ENCODE measurements at regions not wholly inside any gene's neighbourhood (a gene's known extent, or its start where the extent isn't known, plus 50 kb on each side); places are given as distances from the start of the nearest gene placed in this dataset.

DNA sequence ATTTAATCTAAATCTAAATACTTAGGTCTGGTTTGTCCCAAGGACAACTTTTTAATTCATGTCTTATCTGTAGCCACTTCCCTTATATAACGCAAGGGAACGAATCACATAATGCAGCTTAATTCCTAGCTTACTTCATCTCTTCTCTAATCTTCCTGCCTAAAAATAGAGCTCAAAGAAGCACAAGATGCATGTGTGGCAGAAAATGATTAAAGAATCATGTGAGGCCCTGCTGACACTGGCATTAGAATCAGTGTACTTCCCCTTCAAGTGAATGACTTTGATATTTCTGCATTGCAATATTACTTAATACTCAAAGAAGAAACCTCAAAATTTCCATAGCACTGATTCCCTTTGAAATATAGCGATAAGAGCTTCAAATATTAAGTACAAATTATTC, 317.9 kb upstream of the FTMT start (continued):
- no peak for TF ChIP-seq EP300 (IDR thresholded peaks at IDR 0.05; ENCODE audit: low read depth in 2 of 2, low read length in 2 of 2)
- no peak for TF ChIP-seq EP300 (CRISPR knock-in tag; IDR thresholded peaks at IDR 0.05; ENCODE audit: borderline replicate concordance)
- TF ChIP-seq REXO4 (CRISPR knock-in tag; IDR thresholded peaks at IDR 0.05; ENCODE audit: borderline replicate concordance) = no peak
- no peak for TF ChIP-seq ZNF782 (CRISPR knock-in tag; IDR thresholded peaks at IDR 0.05; ENCODE audit: borderline replicate concordance)
- TF ChIP-seq ZBTB38 (CRISPR knock-in tag; IDR thresholded peaks at IDR 0.05) = no peak
- no peak for TF ChIP-seq SYNCRIP (IDR thresholded peaks at IDR 0.05; ENCODE audit: insufficient read depth, low read depth, low read length)
- TF ChIP-seq NAIF1 (CRISPR knock-in tag; IDR thresholded peaks at IDR 0.05; ENCODE audit: borderline replicate concordance) = no peak
- TF ChIP-seq TEAD2 (CRISPR knock-in tag; IDR thresholded peaks at IDR 0.05) = no peak
- no peak for TF ChIP-seq KLF15 (CRISPR knock-in tag; IDR thresholded peaks at IDR 0.05; ENCODE audit: borderline replicate concordance)
- TF ChIP-seq THRA (CRISPR knock-in tag; IDR thresholded peaks at IDR 0.05; ENCODE audit: borderline replicate concordance) = no peak
- TF ChIP-seq ZNF792 (CRISPR knock-in tag; IDR thresholded peaks at IDR 0.05) = no peak
- TF ChIP-seq, protein P1, sequence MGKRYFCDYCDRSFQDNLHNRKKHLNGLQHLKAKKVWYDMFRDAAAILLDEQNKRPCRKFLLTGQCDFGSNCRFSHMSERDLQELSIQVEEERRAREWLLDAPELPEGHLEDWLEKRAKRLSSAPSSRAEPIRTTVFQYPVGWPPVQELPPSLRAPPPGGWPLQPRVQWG (CRISPR knock-in tag; IDR thresholded peaks at IDR 0.05; ENCODE audit: borderline replicate concordance, low read depth) = no peak

DNA sequence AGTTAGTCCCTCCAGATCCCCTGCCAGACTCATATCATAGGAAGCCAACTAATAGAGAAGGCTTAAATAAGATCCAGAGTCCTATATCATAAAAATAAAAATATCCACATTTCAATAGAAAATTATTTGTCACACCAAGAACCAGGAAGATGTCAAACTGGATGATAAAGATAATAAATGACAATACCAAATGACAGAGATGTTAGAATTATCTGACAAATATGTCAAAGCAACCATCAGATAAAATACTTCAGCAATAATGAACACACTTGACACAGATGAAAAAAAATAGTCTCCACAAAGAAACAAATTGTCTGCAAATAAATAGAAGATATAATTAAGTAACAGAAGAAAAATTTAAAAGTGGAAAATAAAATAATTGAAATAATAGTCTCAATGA, 300.7 kb upstream of the FTMT start:
- no peaks in the 10 kb centered on the region for H3K79me2 ChIP-seq (ENCODE audit: insufficient read depth, low read length)
- in situ Hi-C loops (cut with HindIII; ENCODE audit: extremely low pct_ligation_motif_present, low pct_unique_long_range_greater_than_20kb) = no loop called here
- H3K4me2 ChIP-seq (ENCODE audit: low read depth, low read length) = no peak overlapping the region
- no peaks in the 10 kb centered on the region for H3K36me3 ChIP-seq (replicated peaks in 1 of 2; ENCODE audit: control insufficient read depth in 1 of 2, insufficient read depth in 2 of 2, low read length in 2 of 2)
- intact Hi-C loops (cut with micrococcal nuclease; ENCODE audit: unreplicated experiment) = no loop called here
- DNase-seq (ENCODE audit: low spot score) (no peak), FAIRE-seq (no peak), ATAC-seq (no peak)
- no peak overlapping the region for H3K4me3 ChIP-seq (replicated peaks in 1 of 3; ENCODE audit: insufficient read depth in 1 of 3, low read depth in 2 of 3, low read length in 3 of 3)
- POLR2A ChIA-PET = no interaction called here
- no peaks in the 10 kb centered on the region for H4K20me1 ChIP-seq (ENCODE audit: insufficient read depth, low read length)
- no peak for TF ChIP-seq SAFB2 (CRISPR knock-in tag; IDR thresholded peaks at IDR 0.05; ENCODE audit: borderline replicate concordance, low read depth)
- no peak for TF ChIP-seq ZNF33A (CRISPR knock-in tag; IDR thresholded peaks at IDR 0.05; ENCODE audit: borderline replicate concordance)
- TF ChIP-seq ZNF883 (CRISPR knock-in tag; IDR thresholded peaks at IDR 0.05; ENCODE audit: not compliant biosample characterization) = no peak
- TF ChIP-seq PRDM4 (CRISPR knock-in tag; IDR thresholded peaks at IDR 0.05; ENCODE audit: borderline replicate concordance) = no peak
- TF ChIP-seq NFATC3 (CRISPR knock-in tag; IDR thresholded peaks at IDR 0.05) = no peak
- no peak for TF ChIP-seq JUND (CRISPR knock-in tag; IDR thresholded peaks at IDR 0.05)
- no peak for TF ChIP-seq ZNF20 (CRISPR knock-in tag; IDR thresholded peaks at IDR 0.05)
- no peak overlapping the region for H3K9ac ChIP-seq (ENCODE audit: insufficient read depth, low read depth, low read length)
- H3K27me3 ChIP-seq (ENCODE audit: control insufficient read depth in 1 of 2, insufficient read depth in 2 of 2, low read length in 2 of 2) = no peaks in the 10 kb centered on the region; a peak in 1 of 5 replicates
- H3K9me3 ChIP-seq (ENCODE audit: low read length) = no peaks in the 10 kb centered on the region
- no peak overlapping the region for H3K27ac ChIP-seq (ENCODE audit: extremely low read length, insufficient read depth, low read length)
- H3K4me1 ChIP-seq (ENCODE audit: insufficient read depth, low read length) = no peaks in the 10 kb centered on the region
- CTCF ChIA-PET (ENCODE audit: low intra/inter-chr PET ratio, low total read pairs) = no interaction called here
- no TSS peak for BruUV-seq (replicated peaks)
- no peak overlapping the region for H2AFZ ChIP-seq (ENCODE audit: low read length)
